ENCODE measurements at regions not wholly inside any gene's neighbourhood (a gene's known extent, or its start where the extent isn't known, plus 50 kb on each side); places are given as distances from the start of the nearest gene placed in this dataset.

GRCh38 chr5:135753990-135754389 lies 80.5 kb upstream of the SLC25A48 start:
- CTCF ChIA-PET (ENCODE audit: partially characterized antibody): no interaction called here
- no peak overlapping the region for H3K14ac ChIP-seq (ENCODE audit: insufficient read length)
- no peaks in the 10 kb centered on the region for H3K23me2 ChIP-seq (ENCODE audit: low read depth, low read length)
- H3K4ac ChIP-seq (replicated peaks; ENCODE audit: insufficient read length, low read depth, low read length): no peak overlapping the region
- no peak overlapping the region for H3K56ac ChIP-seq (replicated peaks; ENCODE audit: insufficient read length, low read depth, low read length)
- no peaks in the 10 kb centered on the region for H3K27me3 ChIP-seq (replicated peaks in 1 of 4; ENCODE audit: control insufficient read depth in 3 of 4, extremely low read depth in 1 of 4, insufficient read depth in 3 of 4, low read length in 3 of 4)
- H3K4me1 ChIP-seq (replicated peaks in 1 of 4; ENCODE audit: control insufficient read depth in 3 of 4, insufficient read depth in 4 of 4, low read length in 3 of 4): no peaks in the 10 kb centered on the region
- H4K5ac ChIP-seq (ENCODE audit: insufficient read length, low read depth, low read length): no peak overlapping the region
- H2BK5ac ChIP-seq (ENCODE audit: low read depth, low read length): no peak overlapping the region
- H4K91ac ChIP-seq (replicated peaks; ENCODE audit: insufficient read length, low read length): no peak overlapping the region
- no peak overlapping the region for H4K8ac ChIP-seq (ENCODE audit: extremely low read depth, insufficient read depth, low read length)
- WGBS, 2 experiments (ENCODE audit: extremely low coverage in 1 of 2, insufficient coverage in 1 of 2, insufficient read length in 1 of 2, insufficient replicate concordance in 2 of 2, low coverage in 1 of 2, low lambda C conversion rate in 2 of 2, missing lambda C conversion rate in 1 of 2): 83% methylated on average over 5 of the region's 5 CpGs; no CpG with 5 or more reads in 1 of the 2 experiments
- H3K23ac ChIP-seq (ENCODE audit: insufficient read length): no peak overlapping the region
- no peak overlapping the region for H2AFZ ChIP-seq (ENCODE audit: low read length)
- no peak overlapping the region for H3K9ac ChIP-seq (replicated peaks in 1 of 4; ENCODE audit: extremely low read depth in 1 of 4, low read depth in 3 of 4, low read length in 3 of 4)
- no peak overlapping the region for H3K4me2 ChIP-seq (ENCODE audit: insufficient read depth in 1 of 2, low read depth in 2 of 2, low read length in 2 of 2)
- no peaks in the 10 kb centered on the region for H4K20me1 ChIP-seq (replicated peaks in 1 of 2; ENCODE audit: control insufficient read depth in 1 of 2, insufficient read depth in 2 of 2, low read length in 2 of 2)
- H3K27ac ChIP-seq (ENCODE audit: low read depth, low read length): no peak overlapping the region
- H2BK20ac ChIP-seq (ENCODE audit: low read length): no peak overlapping the region
- POLR2A ChIA-PET (ENCODE audit: partially characterized antibody): no interaction called here
- DNase-seq (ENCODE audit: low read depth in 1 of 2, low spot score in 2 of 2) (no peak), FAIRE-seq (no peak)
- no peak overlapping the region for H3K18ac ChIP-seq (ENCODE audit: extremely low read depth, low read length)
- H2AK5ac ChIP-seq (ENCODE audit: low read depth, low read length): no peak overlapping the region
- no peak overlapping the region for H3K4me3 ChIP-seq (ENCODE audit: extremely low read depth in 1 of 4, insufficient read depth in 2 of 4, low read depth in 3 of 4, low read length in 4 of 4)
- no peak overlapping the region for H2BK120ac ChIP-seq (replicated peaks; ENCODE audit: low read depth, low read length)
- no peaks in the 10 kb centered on the region for H3K79me2 ChIP-seq (ENCODE audit: control insufficient read depth in 1 of 2, insufficient read depth in 2 of 2, low read length in 2 of 2)
- peaks cover 0 to 3% of the 10 kb centered on the region in 2 experiments; a peak in 1 of 4 replicates for H3K9me3 ChIP-seq (ENCODE audit: insufficient read depth in 2 of 2, low read depth in 1 of 2, low read length in 1 of 2)
- no peaks in the 10 kb centered on the region for H3K79me1 ChIP-seq (ENCODE audit: low read depth, low read length)
- H2BK12ac ChIP-seq (ENCODE audit: low read depth, low read length): no peak overlapping the region
- H3K36me3 ChIP-seq (ENCODE audit: control insufficient read depth in 2 of 4, insufficient read depth in 4 of 4, low read length in 3 of 4): no peaks in the 10 kb centered on the region
- no peak overlapping the region for H2BK15ac ChIP-seq (ENCODE audit: low read length)
- TF ChIP-seq EGR1 (IDR thresholded peaks at IDR 0.05; ENCODE audit: borderline replicate concordance, low read depth, low read length): no peak
- TF ChIP-seq KDM1A (IDR thresholded peaks at IDR 0.05; ENCODE audit: borderline replicate concordance, low read length): no peak
- TF ChIP-seq USF2 (IDR thresholded peaks at IDR 0.05; ENCODE audit: low read length): no peak
- no peak for TF ChIP-seq TEAD4 (IDR thresholded peaks at IDR 0.05; ENCODE audit: low read depth, low read length)
- no peak for TF ChIP-seq EZH2 (IDR thresholded peaks at IDR 0.05; ENCODE audit: low read depth, low read length, severe bottlenecking)
- TF ChIP-seq JUND (IDR thresholded peaks at IDR 0.05; ENCODE audit: low read length): no peak
- no peak for TF ChIP-seq EP300 (IDR thresholded peaks at IDR 0.05; ENCODE audit: borderline replicate concordance in 1 of 2, low read depth in 2 of 2, low read length in 2 of 2)
- no peak for TF ChIP-seq CHD2 (IDR thresholded peaks at IDR 0.05; ENCODE audit: low read length)
- TF ChIP-seq SP1 (IDR thresholded peaks at IDR 0.05; ENCODE audit: low read depth, low read length): no peak
- no peak for TF ChIP-seq SP4 (IDR thresholded peaks at IDR 0.05; ENCODE audit: low read length)
- TF ChIP-seq SIN3A (conservative IDR thresholded peaks at IDR 0.05 in 1 of 2, IDR thresholded peaks at IDR 0.05 in 1 of 2; ENCODE audit: low read depth in 1 of 2, low read length in 2 of 2): no peak
- no peak for TF ChIP-seq MAFK (IDR thresholded peaks at IDR 0.05; ENCODE audit: low read depth, low read length)
- TF ChIP-seq TAF7 (optimal IDR thresholded peaks at IDR 0.05; ENCODE audit: borderline replicate concordance, low read depth, low read length): no peak

All from H1 (cell line).